K562 (cell line): ENCODE measurements at regions not wholly inside any gene's neighbourhood (a gene's known extent, or its start where the extent isn't known, plus 50 kb on each side); places are given as distances from the start of the nearest gene placed in this dataset.

Experiments used
- ATAC-seq: fragments of 200-7000 bp; cut with Tn5 transposase; 3 replicates; pipeline ENCODE4 v1.9.1; 2020; ENCODE audit warnings: moderate library complexity
- BruUV-seq: library from RNA; stranded (reverse); fragments of 400-500 nt; replicated peaks from 2 replicates; lab custom pipeline; 2021; lab: Mats Ljungman, UMichigan
- CTCF ChIA-PET: fragments of 300-600 bp; formaldehyde crosslinking; extraction: SDS; loops from one replicate; lab custom pipeline; 2021; ENCODE audit warnings: low intra/inter-chr PET ratio; lab: Yijun Ruan, JAX
- POLR2A ChIA-PET: fragments of 300-600, 350-650 bp; sonication (Branson Sonifier 250); formaldehyde crosslinking; extraction: SDS; loops from one replicate; lab custom pipeline; 2021; ENCODE audit warnings: antibody characterized with exemption, inconsistent platforms; lab: Yijun Ruan, JAX
- DNase-seq, 4 experiments: peaks; one replicate each; pipeline versions ENCODE4 v3.0.0 to v3.0.0-alpha.2; 2011 to 2018; ENCODE audit warnings: low spot score in 3 of 4, mixed read lengths in 3 of 4; ENCODE audit errors: extremely low read depth in 1 of 4
- FAIRE-seq: peaks from 2 replicates; lab custom pipeline; 2011; peaks lifted over from hg19 to GRCh38; lab: Jason Lieb, UNC
- H2AFZ ChIP-seq: 2 replicates; pipeline ENCODE4 v1.6.0; 2011; ENCODE audit warnings: low read depth, low read length, control low read depth, inconsistent platforms
- H3K27ac ChIP-seq: fragments of 200-600 bp; 3 replicates; pipeline ENCODE4 v1.8.0; 2011; ENCODE audit warnings: low read depth, mild to moderate bottlenecking, control low read depth, inconsistent platforms, low read length, moderate library complexity, mixed read lengths; ENCODE audit errors: extremely low read depth
- H3K27me3 ChIP-seq, 2 experiments: fragments of 300-600 bp in 1 of 2; 2 replicates in 1 of 2; 3 replicates in 1 of 2; pipeline versions ENCODE4 v1.6.0 to v1.8.0; 2011; ENCODE audit warnings: inconsistent platforms in 2 of 2, low read length in 2 of 2, mild to moderate bottlenecking in 1 of 2, mixed read lengths in 1 of 2, moderate library complexity in 1 of 2; ENCODE audit not compliant: control insufficient read depth in 2 of 2, insufficient read depth in 2 of 2
- H3K36me3 ChIP-seq: fragments of 300-600 bp; 3 replicates; pipeline ENCODE4 v1.8.0; 2011; ENCODE audit warnings: mild to moderate bottlenecking, low read length, inconsistent platforms; ENCODE audit not compliant: control insufficient read depth, insufficient read depth
- H3K4me1 ChIP-seq, 2 experiments: fragments of 200-600 bp in 1 of 2; replicated peaks in 1 of 2; 2 replicates in 1 of 2; 3 replicates in 1 of 2; pipeline versions ENCODE4 v1.5.1 to v1.8.0; 2011; ENCODE audit warnings: inconsistent platforms in 2 of 2, low read length in 2 of 2, mild to moderate bottlenecking in 1 of 2, mixed read lengths in 1 of 2, moderate library complexity in 1 of 2; ENCODE audit not compliant: control insufficient read depth in 2 of 2, insufficient read depth in 2 of 2
- H3K4me2 ChIP-seq: 2 replicates; pipeline ENCODE4 v1.6.1; 2011; ENCODE audit warnings: low read length, control low read depth, inconsistent platforms, mixed read lengths; ENCODE audit not compliant: insufficient read depth
- H3K4me3 ChIP-seq: fragments of 200-600 bp; sonication (generic), shearing (Covaris generic); 2 replicates; pipeline ENCODE4 v1.5.1; 2016; ENCODE audit warnings: control low read depth, inconsistent platforms
- H3K79me2 ChIP-seq: fragments of 200-600 bp; 3 replicates; pipeline ENCODE4 v1.8.0; 2011; ENCODE audit warnings: low read length, inconsistent platforms; ENCODE audit not compliant: control insufficient read depth, insufficient read depth
- H3K9ac ChIP-seq, 2 experiments: 2 replicates each; pipeline versions ENCODE4 v1.6.0 to v1.6.1; 2011; ENCODE audit warnings: low read depth in 2 of 2, low read length in 2 of 2, control low read depth in 1 of 2, inconsistent platforms in 1 of 2, mild to moderate bottlenecking in 1 of 2, mixed read lengths in 1 of 2; ENCODE audit not compliant: insufficient read depth in 1 of 2
- H3K9me1 ChIP-seq: one replicate; pipeline ENCODE4 v1.6.0; 2011; ENCODE audit warnings: inconsistent platforms, mild to moderate bottlenecking, low read length, moderate library complexity; ENCODE audit not compliant: control insufficient read depth, insufficient read depth
- H3K9me3 ChIP-seq: replicated peaks from 2 replicates; pipeline ENCODE4 v1.5.1; 2011; ENCODE audit warnings: low read depth, low read length, inconsistent platforms; ENCODE audit not compliant: control insufficient read depth, insufficient read depth
- H4K20me1 ChIP-seq: replicated peaks from 2 replicates; pipeline ENCODE4 v1.6.1; 2011; ENCODE audit warnings: low read length, inconsistent platforms, mixed read lengths; ENCODE audit not compliant: control insufficient read depth, insufficient read depth
- ATF6 ChIP-seq: sonication (generic); formaldehyde crosslinking; IDR thresholded peaks from 2 replicates; pipeline ENCODE4 v1.4.0; 2020; ENCODE audit warnings: mild to moderate bottlenecking, missing genetic modification reagents
- CTCF ChIP-seq, 3 experiments: IDR thresholded peaks in 2 of 3; conservative IDR thresholded peaks in 1 of 3; 2 replicates each; pipeline ENCODE4 v1.5.1; 2011 to 2012; ENCODE audit warnings: low read length in 3 of 3, mild to moderate bottlenecking in 3 of 3, control low read depth in 2 of 3, improper control_type of control experiment in 1 of 3, inconsistent platforms in 1 of 3, low read depth in 1 of 3, mixed read lengths in 1 of 3, moderate library complexity in 1 of 3; ENCODE audit not compliant: insufficient read depth in 2 of 3
- EGR1 ChIP-seq: fragments of 450-650 bp; conservative IDR thresholded peaks from 2 replicates; pipeline ENCODE4 v1.6.1; 2017; ENCODE audit warnings: mild to moderate bottlenecking
- FOXM1 ChIP-seq, 2 experiments: fragments of 450-650 bp in 1 of 2; sonication (generic) in 1 of 2; formaldehyde crosslinking in 1 of 2; IDR thresholded peaks; 2 replicates each; pipeline versions ENCODE4 v1.6.1 to v1.9.0; 2017 to 2022; ENCODE audit warnings: low read depth in 2 of 2, mild to moderate bottlenecking in 2 of 2, missing genetic modification reagents in 1 of 2, moderate library complexity in 1 of 2
- WHSC1 ChIP-seq: IDR thresholded peaks from one replicate; pipeline ENCODE4 v1.6.1; 2012; ENCODE audit warnings: low read length, control low read depth, inconsistent platforms
- ZNF347 ChIP-seq: fragments of 450-650 bp; formaldehyde crosslinking; IDR thresholded peaks from 2 replicates; pipeline ENCODE4 v1.4.0; 2020; ENCODE audit warnings: low read depth, mild to moderate bottlenecking, moderate library complexity
- WGBS: fragments of 100-300 bp; shearing (Covaris generic); methylation state at CpG from one replicate; pipeline ENCODE4 v1.1.6; 2016; ENCODE audit warnings: low coverage, mixed read lengths; ENCODE audit not compliant: insufficient coverage; ENCODE audit errors: missing lambda C conversion rate; 5-methylcytosine and 5-hydroxymethylcytosine counted together
- in situ Hi-C: fragments of 300-500 bp; cut with MboI; formaldehyde crosslinking; loops from 4 replicates; pipeline ENCODE4 v1.15.0; 2018; ENCODE audit warnings: inconsistent platforms, mixed read lengths
- intact Hi-C: fragments of 100-400 bp; cut with micrococcal nuclease; formaldehyde crosslinking; loops from 2 replicates; pipeline ENCODE4 v1.14.2; 2022
- TF ChIP-seq, protein P1 (sequence below): sonication (generic); formaldehyde crosslinking; IDR thresholded peaks from 2 replicates; pipeline ENCODE4 v1.8.0; 2023; ENCODE audit warnings: mild to moderate bottlenecking, missing genetic modification reagents

DNA sequence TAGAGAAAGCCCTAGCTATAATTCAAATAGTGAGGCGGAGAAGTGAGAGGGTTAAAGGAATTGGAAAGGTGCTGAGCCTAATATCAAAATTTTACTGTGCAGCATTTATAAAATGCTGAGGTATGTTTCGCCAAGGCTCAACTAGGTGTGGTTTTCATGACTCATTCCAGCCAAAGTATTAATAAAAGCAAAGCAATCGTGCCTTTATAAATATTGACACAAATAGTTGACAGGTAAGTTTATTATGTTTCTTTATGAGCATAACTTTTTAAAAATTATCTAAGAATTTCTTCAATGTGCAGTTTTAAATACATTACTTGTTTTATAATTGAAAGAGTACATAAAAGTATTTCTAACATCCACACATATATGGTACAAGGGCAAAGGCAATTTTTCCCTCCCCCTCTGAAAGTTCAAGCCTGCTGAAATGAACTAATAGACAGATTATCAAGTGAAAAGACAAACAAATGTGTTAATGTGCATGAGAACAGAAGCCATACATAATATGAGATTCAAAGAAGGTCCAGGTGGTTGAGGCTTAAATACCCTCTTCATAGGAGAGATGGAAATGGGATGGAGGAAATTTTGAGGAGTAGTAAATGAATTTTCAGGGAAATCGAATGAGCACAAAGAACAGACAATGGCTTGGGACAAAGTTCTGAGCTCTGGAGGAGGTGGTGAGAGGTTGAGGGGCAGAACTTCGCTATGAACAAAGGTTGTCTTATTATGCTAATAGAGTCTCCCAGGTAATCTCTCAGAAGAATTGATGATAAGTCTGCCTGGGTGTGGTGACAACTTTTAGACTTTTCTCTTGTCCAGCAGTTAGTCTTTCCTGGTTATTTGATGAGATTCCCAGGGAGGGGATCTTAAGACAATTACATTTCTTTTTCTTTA is 326.5 kb downstream of the BUD13 start:
- no peaks in the 10 kb centered on the region for H3K9me3 ChIP-seq
- H3K9ac ChIP-seq: no peak overlapping the region
- no peaks in the 10 kb centered on the region for H3K27me3 ChIP-seq
- H3K36me3 ChIP-seq: no peaks in the 10 kb centered on the region
- intact Hi-C loops: no loop called here
- 0% methylated on average over 5 of the region's 5 CpGs for WGBS
- H3K4me2 ChIP-seq: no peak overlapping the region
- no peak overlapping the region for H2AFZ ChIP-seq
- no peaks in the 10 kb centered on the region for H3K9me1 ChIP-seq
- H3K79me2 ChIP-seq: no peaks in the 10 kb centered on the region
- H4K20me1 ChIP-seq: no peaks in the 10 kb centered on the region
- BruUV-seq: no TSS peak
- POLR2A ChIA-PET: no interaction called here
- no peak for FAIRE-seq
- H3K27ac ChIP-seq: no peak overlapping the region
- ATAC-seq: no peak
- CTCF ChIA-PET: no interaction called here
- H3K4me3 ChIP-seq: no peak overlapping the region
- in situ Hi-C loops: no loop called here
- H3K4me1 ChIP-seq: no peaks in the 10 kb centered on the region
- DNase-seq: no peak
- TF ChIP-seq ATF6 (CRISPR knock-in tag) (no peak), CTCF (IDR thresholded peaks at IDR 0.05 in 2 of 3, conservative IDR thresholded peaks at IDR 0.05 in 1 of 3; ENCODE audit: insufficient read depth in 2 of 3, low read depth in 1 of 3, low read length in 3 of 3) (no peak), WHSC1 (no peak), FOXM1 (IDR thresholded peaks at IDR 0.05; ENCODE audit: low read depth) (no peak), FOXM1 (CRISPR knock-in tag; IDR thresholded peaks at IDR 0.05; ENCODE audit: low read depth) (no peak), ZNF347 (CRISPR knock-in tag) (no peak), EGR1 (no peak)
- TF ChIP-seq, protein P1, sequence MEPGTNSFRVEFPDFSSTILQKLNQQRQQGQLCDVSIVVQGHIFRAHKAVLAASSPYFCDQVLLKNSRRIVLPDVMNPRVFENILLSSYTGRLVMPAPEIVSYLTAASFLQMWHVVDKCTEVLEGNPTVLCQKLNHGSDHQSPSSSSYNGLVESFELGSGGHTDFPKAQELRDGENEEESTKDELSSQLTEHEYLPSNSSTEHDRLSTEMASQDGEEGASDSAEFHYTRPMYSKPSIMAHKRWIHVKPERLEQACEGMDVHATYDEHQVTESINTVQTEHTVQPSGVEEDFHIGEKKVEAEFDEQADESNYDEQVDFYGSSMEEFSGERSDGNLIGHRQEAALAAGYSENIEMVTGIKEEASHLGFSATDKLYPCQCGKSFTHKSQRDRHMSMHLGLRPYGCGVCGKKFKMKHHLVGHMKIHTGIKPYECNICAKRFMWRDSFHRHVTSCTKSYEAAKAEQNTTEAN: no peak
